Activated CD8-positive, alpha-beta memory T cell treated with anti-CD3 and anti-CD28 coated beads, Interleukin-2, amount 10 ng/mL, durations not matched to agents 7 days and 5 days (primary cell): ENCODE measurements at regions not wholly inside any gene's neighbourhood (a gene's known extent, or its start where the extent isn't known, plus 50 kb on each side); places are given as distances from the start of the nearest gene placed in this dataset.

Experiments used
- ATAC-seq: fragments of 150-1000 bp; cut with Tn5 transposase; one replicate; pipeline ENCODE4 v1.10.0; 2021; ENCODE audit warnings: moderate library complexity
- CTCF ChIA-PET: fragments of 350-600 bp; sonication (Branson Sonifier 250); formaldehyde crosslinking; loops from one replicate; lab custom pipeline; 2021; ENCODE audit warnings: antibody characterized with exemption; lab: Charles Lee
- DNase-seq: peaks from one replicate; pipeline ENCODE4 v3.0.0-alpha.2; 2020
- H3K27ac Mint-ChIP-seq: one replicate; pipeline ENCODE4 v1.8.0; 2021; ENCODE audit warnings: mild to moderate bottlenecking, mixed read lengths
- H3K27me3 Mint-ChIP-seq: one replicate; pipeline ENCODE4 v1.8.0; 2021; ENCODE audit warnings: mixed read lengths
- H3K36me3 Mint-ChIP-seq: one replicate; pipeline ENCODE4 v1.8.0; 2021; ENCODE audit warnings: mild to moderate bottlenecking, mixed read lengths
- H3K4me1 Mint-ChIP-seq: one replicate; pipeline ENCODE4 v1.8.0; 2021; ENCODE audit warnings: mixed read lengths
- H3K4me3 Mint-ChIP-seq: one replicate; pipeline ENCODE4 v1.8.0; 2021; ENCODE audit warnings: mild to moderate bottlenecking, moderate library complexity, mixed read lengths
- H3K9me3 Mint-ChIP-seq: one replicate; pipeline ENCODE4 v1.8.0; 2022; ENCODE audit warnings: low read depth, mixed read lengths

DNA sequence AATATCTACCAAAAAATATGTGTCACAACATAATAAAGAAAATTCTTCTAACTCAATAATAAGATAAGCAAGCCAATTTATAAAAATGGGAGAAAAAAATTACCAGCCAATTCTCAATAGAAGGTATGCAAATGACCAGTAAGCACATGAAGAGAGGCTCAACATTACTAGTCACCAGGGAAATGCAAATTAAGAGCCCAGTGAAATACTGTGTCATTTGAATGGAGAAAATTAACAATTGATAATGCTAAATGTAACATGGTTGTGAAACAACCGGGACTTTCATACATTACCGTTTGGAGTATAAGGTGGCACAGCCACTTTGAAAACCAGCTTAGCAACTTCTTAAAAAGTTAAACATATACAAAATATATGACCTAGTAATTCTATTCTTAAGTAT is 460.7 kb downstream of the IGSF11 start:
- no peaks in the 10 kb centered on the region for H3K9me3 Mint-ChIP-seq
- no peak overlapping the region for H3K4me3 Mint-ChIP-seq
- DNase-seq (no peak), ATAC-seq (no peak)
- H3K36me3 Mint-ChIP-seq, result no peaks in the 10 kb centered on the region
- H3K4me1 Mint-ChIP-seq, result no peaks in the 10 kb centered on the region
- CTCF ChIA-PET, result no interaction called here
- no peaks in the 10 kb centered on the region for H3K27me3 Mint-ChIP-seq
- H3K27ac Mint-ChIP-seq, result no peak overlapping the region

- no peak for ATAC-seq
Measured at GRCh38 chr3:118577055-118577777, 457.4 kb downstream of the IGSF11 start.

DNA sequence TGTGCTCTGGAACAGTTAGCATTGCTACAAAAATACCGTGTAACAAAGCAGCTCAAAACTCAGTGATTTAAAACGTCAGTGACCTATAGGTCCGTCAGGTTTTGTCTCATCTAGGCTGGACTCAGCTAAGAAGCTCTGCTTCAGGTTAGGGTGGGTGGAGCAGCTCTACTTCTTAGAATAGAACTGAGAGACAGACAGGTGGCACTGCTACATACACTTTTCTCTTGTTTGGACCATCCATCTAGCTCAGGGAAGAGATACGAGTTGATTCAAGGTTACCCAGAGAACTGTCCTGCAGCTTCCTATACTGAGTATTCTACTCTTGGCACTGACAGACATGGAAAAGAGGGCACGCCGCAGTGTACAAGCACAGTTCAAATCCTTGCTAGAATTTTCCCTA is 456.1 kb downstream of the IGSF11 start:
- peaks cover 2% of the 10 kb centered on the region for H3K9me3 Mint-ChIP-seq
- CTCF ChIA-PET, result no interaction called here
- no peaks in the 10 kb centered on the region for H3K4me1 Mint-ChIP-seq
- no peak for DNase-seq
- ATAC-seq, result no peak
- no peaks in the 10 kb centered on the region for H3K36me3 Mint-ChIP-seq
- no peak overlapping the region for H3K4me3 Mint-ChIP-seq
- H3K27ac Mint-ChIP-seq, result no peak overlapping the region
- H3K27me3 Mint-ChIP-seq, result no peaks in the 10 kb centered on the region

More at GRCh38 chr3:118577055-118577777, 457.4 kb downstream of the IGSF11 start:
- Mint-ChIP-seq H3K4me1 (no peaks in the 10 kb centered on the region), H3K36me3 (no peaks in the 10 kb centered on the region), H3K9me3 (peaks cover 2% of the 10 kb centered on the region), H3K27me3 (no peaks in the 10 kb centered on the region), H3K4me3 (no peak overlapping the region), H3K27ac (no peak overlapping the region)
- CTCF ChIA-PET, result no interaction called here
- DNase-seq, result no peak

DNA sequence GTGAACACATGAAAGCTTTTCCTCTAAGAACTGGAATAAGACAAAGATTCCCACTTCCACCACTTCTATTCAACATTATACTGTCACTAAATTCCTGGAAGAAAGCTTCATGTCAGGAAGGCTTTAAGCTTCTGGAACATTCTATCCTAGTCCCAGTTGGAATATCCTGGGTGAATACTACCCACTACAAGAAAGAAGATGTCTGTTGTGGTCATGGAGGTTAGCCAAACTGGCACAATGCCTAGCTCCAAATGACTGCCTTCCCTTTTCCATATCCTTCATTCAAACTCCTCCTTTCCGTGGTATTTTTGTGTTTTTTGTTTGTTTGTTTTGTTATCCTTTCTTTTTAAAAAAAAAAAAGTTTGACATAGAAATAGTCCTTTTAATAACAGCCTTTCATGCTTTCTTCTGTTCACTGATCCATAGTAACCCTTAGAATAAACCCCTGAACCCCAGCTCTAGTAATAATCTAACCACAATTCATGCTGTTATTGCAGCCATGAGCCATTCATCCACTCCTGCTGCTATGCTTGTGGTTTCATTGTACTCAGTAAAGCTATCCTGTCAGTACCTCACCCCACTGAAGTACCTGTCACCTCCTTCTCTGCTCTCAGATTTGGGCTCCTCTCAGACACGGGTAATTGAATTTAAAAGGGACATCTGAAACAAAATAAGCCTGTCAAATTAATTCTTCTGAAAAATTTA is 447.5 kb downstream of the IGSF11 start:
- no peaks in the 10 kb centered on the region for H3K4me1 Mint-ChIP-seq

GRCh38 chr3:118587847-118588246 is 446.8 kb downstream of the IGSF11 start:
- H3K9me3 Mint-ChIP-seq, result no peaks in the 10 kb centered on the region
- CTCF ChIA-PET, result no interaction called here
- H3K27ac Mint-ChIP-seq, result no peak overlapping the region
- no peaks in the 10 kb centered on the region for H3K36me3 Mint-ChIP-seq
- no peaks in the 10 kb centered on the region for H3K27me3 Mint-ChIP-seq
- ATAC-seq (no peak), DNase-seq (no peak)
- H3K4me3 Mint-ChIP-seq, result no peak overlapping the region
- H3K4me1 Mint-ChIP-seq, result no peaks in the 10 kb centered on the region

More for the DNA sequence above, 447.5 kb downstream of the IGSF11 start:
- Mint-ChIP-seq H3K4me3 (no peak overlapping the region), H3K36me3 (no peaks in the 10 kb centered on the region), H3K9me3 (no peaks in the 10 kb centered on the region), H3K27ac (no peak overlapping the region), H3K27me3 (no peaks in the 10 kb centered on the region)
- CTCF ChIA-PET, result no interaction called here
- DNase-seq, result no peak
- no peak for ATAC-seq

- no peak overlapping the region for H3K27ac Mint-ChIP-seq
- H3K9me3 Mint-ChIP-seq, result peaks cover 2% of the 10 kb centered on the region
- CTCF ChIA-PET, result no interaction called here
- DNase-seq, result no peak
- no peak for ATAC-seq
- no peaks in the 10 kb centered on the region for H3K4me1 Mint-ChIP-seq
- H3K27me3 Mint-ChIP-seq, result no peaks in the 10 kb centered on the region
- H3K36me3 Mint-ChIP-seq, result no peaks in the 10 kb centered on the region
- H3K4me3 Mint-ChIP-seq, result no peak overlapping the region
Measured at GRCh38 chr3:118593277-118593670, 441.4 kb downstream of the IGSF11 start.

GRCh38 chr3:118597184-118597583 is 437.5 kb downstream of the IGSF11 start:
- Mint-ChIP-seq H3K36me3 (no peaks in the 10 kb centered on the region), H3K27me3 (no peaks in the 10 kb centered on the region), H3K4me3 (no peak overlapping the region), H3K27ac (no peak overlapping the region), H3K4me1 (no peaks in the 10 kb centered on the region), H3K9me3 (peaks cover 2% of the 10 kb centered on the region)
- CTCF ChIA-PET, result no interaction called here
- DNase-seq (no peak), ATAC-seq (no peak)

DNA sequence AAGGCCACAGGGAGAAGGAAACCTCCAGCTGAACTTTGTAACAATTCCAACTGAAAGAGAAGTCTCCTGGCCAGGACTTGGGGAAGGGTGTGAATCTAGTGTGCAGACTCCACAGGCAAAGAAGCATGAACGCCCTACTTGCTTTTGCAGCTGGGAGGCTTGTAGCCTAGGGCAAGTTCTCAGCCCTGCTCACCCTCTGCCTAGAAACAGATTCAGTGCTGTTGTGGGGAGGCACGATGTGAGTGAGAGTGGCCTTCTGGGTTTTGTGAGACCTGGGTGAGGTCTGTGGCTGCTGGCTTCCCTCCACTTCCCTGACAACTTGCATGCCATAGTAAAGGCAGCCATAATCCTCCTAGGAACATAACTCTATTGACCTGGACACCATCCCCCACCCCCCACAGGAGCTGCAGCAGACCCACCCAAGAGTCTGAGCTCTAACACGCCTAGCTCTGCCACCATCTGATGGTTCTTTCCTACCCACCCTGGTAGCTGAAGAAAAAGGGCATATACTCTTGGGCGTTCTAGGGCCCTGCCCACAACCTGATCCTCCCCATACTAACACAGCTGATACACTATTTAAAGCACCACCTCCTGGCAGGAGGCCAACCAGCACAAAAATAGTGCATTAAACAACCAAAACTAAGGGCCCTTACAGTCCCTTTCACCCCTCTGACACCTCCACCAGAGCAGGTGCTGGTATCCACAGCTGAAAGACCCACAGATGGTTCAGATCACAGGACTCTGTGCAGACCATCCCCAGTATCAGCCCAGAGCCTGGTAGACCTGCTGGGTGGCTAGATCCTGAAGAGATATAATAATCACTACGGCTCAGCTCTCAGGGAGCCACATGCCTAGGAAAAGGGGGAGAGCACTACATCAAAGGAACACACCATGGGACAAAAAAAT is 426.5 kb downstream of the IGSF11 start:
- no peaks in the 10 kb centered on the region for H3K36me3 Mint-ChIP-seq
- CTCF ChIA-PET, result no interaction called here
- no peaks in the 10 kb centered on the region for H3K4me1 Mint-ChIP-seq
- no peak overlapping the region for H3K4me3 Mint-ChIP-seq
- no peak for ATAC-seq
- H3K27ac Mint-ChIP-seq, result no peak overlapping the region
- no peaks in the 10 kb centered on the region for H3K27me3 Mint-ChIP-seq
- H3K9me3 Mint-ChIP-seq, result no peaks in the 10 kb centered on the region
- DNase-seq, result no peak

DNA sequence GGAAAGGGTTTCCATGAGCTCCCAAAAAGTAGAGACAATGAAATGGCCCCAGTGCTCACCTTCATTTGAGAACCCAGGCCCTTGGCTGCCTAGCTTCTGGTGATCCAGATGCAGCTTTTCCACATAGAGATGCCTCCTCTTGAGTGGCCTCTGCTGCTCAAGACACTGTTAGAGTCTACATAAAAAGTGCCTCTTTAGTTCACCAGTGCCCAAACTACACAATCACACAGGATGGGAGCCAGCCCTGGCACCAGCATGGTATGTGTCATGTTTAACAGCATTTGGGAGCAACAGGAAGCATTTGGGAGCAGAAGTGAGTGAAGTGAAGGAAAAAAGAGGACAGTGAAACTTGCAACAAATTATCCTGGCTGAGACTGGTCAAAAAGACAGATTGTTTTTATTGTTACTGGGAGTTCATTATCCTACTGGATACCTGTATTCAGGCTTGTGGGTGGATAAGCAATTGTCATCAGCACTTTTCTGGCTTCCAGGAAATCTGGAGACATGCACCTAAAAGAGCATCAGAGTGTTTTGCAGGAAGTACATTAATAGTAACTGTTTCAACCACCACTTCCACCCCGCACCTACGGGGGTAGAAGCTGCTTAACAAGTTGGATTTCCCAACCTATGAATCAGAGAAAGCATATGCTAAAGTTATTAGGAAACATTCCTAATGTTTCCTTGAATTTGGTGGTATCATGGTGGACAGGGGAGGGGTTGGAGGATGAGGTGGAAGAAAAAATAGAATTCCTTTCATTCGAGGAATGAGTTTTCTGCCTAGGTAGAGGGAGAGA is 416.2 kb downstream of the IGSF11 start:
- no peaks in the 10 kb centered on the region for H3K36me3 Mint-ChIP-seq
- ATAC-seq, result no peak
- no peak for DNase-seq

DNA sequence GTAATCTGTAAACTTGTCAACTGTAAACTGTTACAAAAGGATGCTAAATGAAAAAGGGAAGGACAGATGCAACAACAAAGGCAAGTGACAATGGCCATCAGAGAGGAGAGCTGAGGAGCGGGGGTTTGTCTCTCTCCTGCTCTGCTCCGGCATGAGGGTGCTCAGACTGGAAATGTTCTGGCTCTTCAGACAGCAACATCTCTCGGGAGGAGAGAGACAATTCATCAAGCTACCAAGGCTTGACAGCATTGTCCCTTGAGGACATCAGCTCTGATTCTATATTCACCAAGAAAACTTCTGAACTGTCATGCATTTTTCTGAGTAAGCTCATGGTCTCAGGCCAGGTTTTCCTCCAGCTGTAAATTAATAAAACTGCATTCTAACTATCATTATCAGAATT is 408.2 kb downstream of the IGSF11 start:
- H3K27ac Mint-ChIP-seq, result no peak overlapping the region
- H3K4me3 Mint-ChIP-seq, result no peak overlapping the region
- no peaks in the 10 kb centered on the region for H3K36me3 Mint-ChIP-seq
- H3K4me1 Mint-ChIP-seq, result no peaks in the 10 kb centered on the region
- H3K27me3 Mint-ChIP-seq, result no peaks in the 10 kb centered on the region
- ATAC-seq (no peak), DNase-seq (no peak)
- CTCF ChIA-PET, result no interaction called here
- H3K9me3 Mint-ChIP-seq, result no peaks in the 10 kb centered on the region

More for the DNA sequence above, 416.2 kb downstream of the IGSF11 start:
- Mint-ChIP-seq H3K27ac (no peak overlapping the region), H3K4me3 (no peak overlapping the region), H3K9me3 (no peaks in the 10 kb centered on the region), H3K4me1 (no peaks in the 10 kb centered on the region), H3K27me3 (no peaks in the 10 kb centered on the region)
- CTCF ChIA-PET, result no interaction called here

DNA sequence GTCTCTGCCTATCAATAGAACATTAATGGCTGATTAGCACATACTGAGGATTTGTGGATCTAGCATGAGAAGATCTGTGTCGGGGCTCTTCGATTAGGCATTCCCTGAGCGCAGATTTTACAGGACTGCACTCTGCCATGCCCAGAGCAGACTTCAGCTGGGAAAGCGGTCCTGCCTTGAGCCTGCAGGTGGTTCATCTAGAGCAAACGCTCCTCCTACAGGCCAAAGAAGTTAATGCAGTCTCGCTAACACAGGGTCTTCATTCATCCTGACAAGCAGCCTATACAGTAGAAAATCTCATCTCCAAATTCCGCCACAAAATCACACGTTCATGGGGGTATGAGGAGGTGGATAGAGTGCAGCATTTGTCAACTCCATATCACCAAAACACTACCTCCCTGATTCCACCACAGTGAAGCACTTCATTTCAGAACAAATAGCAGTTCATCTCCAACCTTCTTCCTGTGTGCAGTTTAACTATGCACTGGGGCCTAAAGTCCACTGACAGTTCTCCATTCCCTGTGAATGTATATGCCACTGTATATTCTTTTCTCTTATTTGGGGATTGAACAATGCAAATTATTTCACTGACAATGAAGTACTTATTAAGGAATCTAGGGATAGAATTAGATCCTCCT is 405.8 kb downstream of the IGSF11 start:
- Mint-ChIP-seq H3K9me3 (no peaks in the 10 kb centered on the region), H3K27ac (no peak overlapping the region), H3K4me1 (no peaks in the 10 kb centered on the region), H3K4me3 (no peak overlapping the region), H3K36me3 (no peaks in the 10 kb centered on the region), H3K27me3 (no peaks in the 10 kb centered on the region)
- CTCF ChIA-PET, result no interaction called here
- ATAC-seq, result no peak
- peak; percentile 42 for DNase-seq

DNA sequence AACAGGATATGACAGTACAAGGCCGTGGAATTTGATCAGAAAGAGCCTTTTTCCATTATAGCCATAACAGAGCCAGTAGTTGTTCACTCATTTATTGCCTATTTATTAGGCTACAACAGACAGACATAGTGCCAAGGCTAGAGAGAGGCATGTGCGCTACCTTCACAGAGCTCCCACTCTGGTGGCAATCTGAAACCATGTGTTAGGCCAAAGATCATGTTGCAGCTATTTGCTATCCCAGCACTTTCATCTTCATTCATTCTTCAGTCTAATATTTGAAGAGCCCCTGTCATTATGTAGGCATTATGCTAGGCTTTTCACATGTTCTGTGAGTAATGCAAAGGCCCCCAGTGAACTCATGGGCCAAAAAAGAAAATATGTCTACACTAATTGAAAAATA is 404.8 kb downstream of the IGSF11 start:
- no peak overlapping the region for H3K4me3 Mint-ChIP-seq
- no peaks in the 10 kb centered on the region for H3K27me3 Mint-ChIP-seq
- H3K4me1 Mint-ChIP-seq, result no peaks in the 10 kb centered on the region
- DNase-seq (no peak), ATAC-seq (no peak)
- no peaks in the 10 kb centered on the region for H3K36me3 Mint-ChIP-seq
- no peaks in the 10 kb centered on the region for H3K9me3 Mint-ChIP-seq
- H3K27ac Mint-ChIP-seq, result no peak overlapping the region
- CTCF ChIA-PET, result no interaction called here

DNA sequence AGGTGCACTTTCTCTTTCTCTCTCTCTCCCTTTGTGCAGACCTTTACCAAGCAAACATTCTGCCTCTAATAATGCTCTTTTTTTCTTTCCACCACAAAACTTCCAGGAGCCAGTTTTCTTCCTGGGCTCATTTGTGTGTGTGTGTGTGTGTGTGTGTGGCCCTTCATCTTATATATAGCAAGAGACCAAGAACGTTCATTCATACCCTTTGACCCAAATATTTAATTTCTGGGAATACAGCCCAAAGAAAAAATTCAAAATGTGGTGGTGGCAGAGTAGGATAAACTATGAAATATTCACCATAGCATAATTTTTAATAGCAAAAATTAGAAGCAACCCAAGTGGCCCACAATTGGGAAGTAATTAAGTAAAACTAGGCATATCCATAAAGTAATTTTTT is 398.9 kb downstream of the IGSF11 start:
- Mint-ChIP-seq H3K27me3 (no peaks in the 10 kb centered on the region), H3K27ac (no peak overlapping the region), H3K36me3 (no peaks in the 10 kb centered on the region), H3K4me3 (no peak overlapping the region), H3K4me1 (no peaks in the 10 kb centered on the region), H3K9me3 (no peaks in the 10 kb centered on the region)
- CTCF ChIA-PET, result no interaction called here
- ATAC-seq, result no peak
- DNase-seq, result no peak
